ENCODE measurements at regions not wholly inside any gene's neighbourhood (a gene's known extent, or its start where the extent isn't known, plus 50 kb on each side); places are given as distances from the start of the nearest gene placed in this dataset.

GRCh38 chr5:124421584-124421983 is 324.9 kb downstream of the ZNF608 start:
- DNase-seq (ENCODE audit: low read depth) = no peak

DNA sequence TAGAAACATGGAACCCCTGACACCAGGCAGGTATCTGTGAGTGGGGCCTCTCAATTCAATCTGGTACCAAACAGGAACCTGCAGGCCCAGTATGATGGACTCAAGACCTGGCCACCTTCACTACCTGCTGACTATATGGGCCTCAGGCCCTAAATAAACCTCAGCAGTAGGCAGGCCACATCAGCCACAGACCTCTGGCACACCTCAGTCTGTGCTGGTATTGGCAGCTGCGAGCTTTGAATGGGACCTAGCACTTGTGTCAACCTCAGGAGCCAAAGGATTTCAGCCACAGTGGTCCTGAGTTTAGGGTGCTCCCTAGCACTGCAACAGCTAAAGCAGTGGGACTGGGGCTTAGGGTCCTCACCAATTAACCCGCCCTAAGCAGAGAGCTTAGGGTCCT is 325.5 kb downstream of the ZNF608 start:
- DNase-seq (ENCODE audit: low read depth) = no peak

- DNase-seq (ENCODE audit: low read depth) = no peak
These were observed 326.9 kb downstream of the ZNF608 start for GRCh38 chr5:124419531-124419930.

- no peak for DNase-seq (ENCODE audit: low read depth)
These were observed 328.0 kb downstream of the ZNF608 start for GRCh38 chr5:124418390-124418789.

GRCh38 chr5:124417196-124417595 is 329.2 kb downstream of the ZNF608 start:
- DNase-seq (ENCODE audit: low read depth) = no peak

DNA sequence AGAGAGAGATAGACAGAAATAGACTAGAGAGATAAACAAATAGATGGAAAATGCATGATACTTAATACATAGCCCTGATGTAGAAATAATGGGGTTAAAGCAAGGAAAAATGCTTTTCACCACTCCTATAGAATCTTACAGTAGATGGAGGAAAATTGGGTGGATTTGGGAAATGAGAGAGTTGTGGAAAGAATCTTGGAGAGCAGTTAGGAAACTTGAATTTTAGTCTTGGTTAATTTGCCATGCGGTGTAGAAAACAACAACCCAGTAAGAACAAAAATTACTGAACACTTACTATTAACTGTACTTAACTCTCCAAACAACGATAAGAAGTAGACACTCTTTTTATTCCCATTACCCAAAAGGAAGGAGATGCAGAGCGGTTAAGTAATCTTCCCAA is 329.8 kb downstream of the ZNF608 start:
- no peak for DNase-seq (ENCODE audit: low read depth)

DNA sequence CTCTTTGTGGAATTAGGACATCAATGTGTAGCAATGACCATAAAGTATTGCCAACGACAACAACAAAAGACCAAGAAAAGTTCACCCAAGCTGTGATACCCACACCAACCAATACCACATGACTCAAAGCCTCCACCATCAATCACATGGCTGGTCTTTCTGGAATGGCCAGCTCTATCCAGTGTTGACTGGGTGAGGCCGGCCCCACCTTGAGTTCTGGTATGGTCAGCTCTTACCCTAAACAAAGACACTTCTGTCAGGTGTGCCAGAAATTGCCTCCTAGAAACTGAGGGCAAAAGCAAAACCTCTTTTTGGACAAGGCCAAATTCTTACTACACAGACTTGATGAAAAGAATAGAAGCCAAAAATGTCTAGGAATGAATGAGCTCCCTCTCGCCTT is 331.5 kb downstream of the ZNF608 start:
- DNase-seq (ENCODE audit: low read depth) = no peak

GRCh38 chr5:124410539-124411488 is 335.6 kb downstream of the ZNF608 start:
- no peak for DNase-seq (ENCODE audit: low read depth)

DNA sequence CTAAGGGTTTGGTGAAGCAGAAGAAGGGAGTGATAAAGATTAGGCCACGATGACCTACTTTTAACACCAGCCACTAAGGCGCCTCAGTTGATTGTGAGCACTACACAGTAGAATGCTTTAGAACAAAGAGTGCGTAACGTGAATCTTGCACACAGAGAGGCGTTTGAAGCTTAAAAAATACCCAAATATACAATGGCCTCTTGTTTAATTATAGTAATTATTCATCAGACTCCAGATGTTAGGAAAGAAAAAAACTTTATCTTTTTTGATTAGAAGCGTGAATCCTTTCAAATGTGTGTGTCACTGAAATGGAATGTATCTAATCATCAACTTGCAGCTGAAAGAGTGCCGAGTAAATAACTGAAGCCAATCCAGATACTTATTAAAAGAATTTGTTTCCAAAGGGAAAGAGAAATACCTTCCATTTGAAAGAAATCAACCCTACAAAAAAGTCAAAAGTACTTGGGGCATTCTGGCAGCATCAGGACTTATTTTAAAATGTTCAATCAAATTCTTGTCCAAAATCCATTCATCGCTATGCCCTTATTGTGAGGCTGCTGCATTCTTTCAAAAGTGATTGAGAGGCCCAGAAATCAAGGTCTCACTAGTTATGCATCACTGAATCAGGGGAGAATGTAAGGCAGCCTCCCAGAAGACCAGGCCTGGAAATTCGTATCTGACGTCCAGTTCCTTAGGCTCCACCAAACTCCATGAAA is 337.5 kb downstream of the ZNF608 start:
- no peak for DNase-seq (ENCODE audit: low read depth)

DNA sequence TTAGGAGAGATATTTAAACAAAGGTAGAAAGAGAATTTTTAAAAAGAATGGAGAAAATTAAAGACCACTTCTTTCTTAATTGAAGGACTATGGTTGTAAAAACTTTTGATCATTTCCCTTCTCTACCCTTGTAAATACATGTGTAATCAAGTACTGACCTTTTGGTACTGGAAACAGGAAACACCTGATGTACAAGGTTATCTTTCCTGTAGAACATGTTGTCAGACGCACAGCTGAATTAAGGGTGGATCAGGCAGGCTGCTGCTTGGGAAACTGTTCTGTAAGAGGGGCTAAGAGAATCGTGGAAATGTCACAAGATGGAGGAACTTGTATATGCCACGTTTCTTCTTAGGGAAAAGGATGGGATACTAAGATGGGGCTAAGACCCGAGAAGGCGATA is 341.6 kb downstream of the ZNF608 start:
- DNase-seq (ENCODE audit: low read depth) = no peak

DNA sequence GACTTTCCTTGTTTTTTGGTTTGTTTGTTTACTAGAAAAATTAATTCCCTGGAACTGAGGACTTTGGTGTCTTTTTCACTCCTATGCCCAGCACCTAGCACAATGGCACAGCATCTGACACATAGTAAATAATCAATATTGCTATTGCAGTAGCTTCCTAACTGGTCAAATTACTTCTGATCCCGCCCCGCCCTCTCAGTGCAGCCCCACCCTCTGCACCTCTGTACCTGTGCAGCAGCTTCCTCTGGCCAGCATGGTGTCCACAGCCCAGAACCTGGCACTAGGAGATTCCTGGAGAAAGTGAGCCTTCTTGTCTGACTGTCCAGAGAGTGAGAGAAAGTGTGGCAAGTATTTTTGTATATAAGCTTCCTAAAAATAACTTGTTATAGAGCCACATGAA is 343.2 kb downstream of the ZNF608 start:
- no peak for DNase-seq (ENCODE audit: low read depth)

DNA sequence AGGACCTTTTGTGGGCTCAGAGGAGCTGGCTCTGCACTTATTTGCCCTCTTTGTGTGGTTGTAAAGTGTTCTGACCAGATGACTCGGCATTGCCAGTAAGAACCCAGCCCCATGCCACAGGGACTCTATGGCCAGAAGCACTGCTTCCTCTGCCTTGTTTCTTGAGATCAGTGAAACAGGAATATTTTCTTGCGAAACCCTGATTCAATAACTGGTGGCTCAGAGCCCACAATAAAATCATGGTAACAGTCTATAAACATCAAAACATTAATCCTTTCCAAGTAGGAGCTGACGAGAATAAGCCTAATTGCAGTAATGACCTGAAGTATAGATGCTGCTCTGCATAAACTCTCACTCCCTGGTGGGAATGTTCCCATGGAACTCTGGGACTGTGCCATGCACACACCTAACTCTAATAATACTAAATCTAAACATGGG is 344.3 kb downstream of the ZNF608 start:
- peak; percentile 37 for DNase-seq (ENCODE audit: low read depth)

DNA sequence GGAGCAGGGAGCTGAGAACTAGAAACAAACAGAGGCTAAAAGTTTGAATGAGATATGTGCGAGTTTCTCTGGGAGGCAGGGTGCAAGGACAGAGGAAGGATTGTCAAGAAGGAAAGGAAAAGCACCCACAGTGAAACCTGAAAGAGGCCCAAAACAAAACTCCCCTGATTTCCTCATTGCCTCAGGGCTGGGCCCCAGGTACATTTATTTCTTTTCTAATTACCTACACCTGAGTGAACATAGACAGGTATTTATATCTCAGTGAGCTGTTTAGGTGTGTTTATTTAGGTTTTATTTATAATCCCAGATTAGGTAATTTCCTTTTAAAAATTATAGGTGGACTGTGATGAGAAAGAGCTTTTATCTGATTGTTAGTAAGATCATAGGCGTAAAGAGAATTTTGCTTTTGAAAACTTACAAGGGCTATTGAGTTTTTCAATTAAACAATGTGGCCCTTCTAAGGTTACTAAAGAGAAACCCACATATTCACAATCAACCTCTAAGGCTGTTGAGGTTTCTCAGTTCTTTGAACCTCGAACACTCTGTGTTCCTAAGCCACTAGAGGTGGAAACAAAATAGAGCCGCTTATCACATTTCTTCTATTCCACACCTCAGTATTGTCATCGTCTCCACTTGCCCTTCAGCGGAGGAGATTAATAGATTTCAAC is 344.8 kb downstream of the ZNF608 start:
- no peak for DNase-seq (ENCODE audit: low read depth)

GRCh38 chr5:124399426-124399961 is 346.9 kb downstream of the ZNF608 start:
- no peak for DNase-seq (ENCODE audit: low read depth)

DNA sequence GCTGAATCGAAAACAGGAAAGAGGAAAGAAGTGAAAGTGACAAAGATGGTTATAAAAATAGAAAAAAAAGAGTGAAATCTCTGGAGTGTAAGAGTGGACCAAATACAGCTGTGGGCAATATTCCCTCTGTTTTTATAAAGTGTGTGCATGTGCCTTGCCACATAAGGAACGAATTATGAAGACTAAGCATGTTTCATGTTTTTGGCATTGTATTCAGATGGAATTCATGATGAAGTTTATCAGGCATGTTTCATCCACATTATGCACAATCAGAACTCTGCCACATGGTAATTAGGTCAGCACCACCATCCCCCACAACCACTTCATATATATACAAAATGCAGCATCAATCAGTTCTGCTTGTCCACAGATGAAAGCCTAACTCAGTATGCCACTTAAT is 348.0 kb downstream of the ZNF608 start:
- peak; percentile 57 for DNase-seq (ENCODE audit: low read depth)

DNA sequence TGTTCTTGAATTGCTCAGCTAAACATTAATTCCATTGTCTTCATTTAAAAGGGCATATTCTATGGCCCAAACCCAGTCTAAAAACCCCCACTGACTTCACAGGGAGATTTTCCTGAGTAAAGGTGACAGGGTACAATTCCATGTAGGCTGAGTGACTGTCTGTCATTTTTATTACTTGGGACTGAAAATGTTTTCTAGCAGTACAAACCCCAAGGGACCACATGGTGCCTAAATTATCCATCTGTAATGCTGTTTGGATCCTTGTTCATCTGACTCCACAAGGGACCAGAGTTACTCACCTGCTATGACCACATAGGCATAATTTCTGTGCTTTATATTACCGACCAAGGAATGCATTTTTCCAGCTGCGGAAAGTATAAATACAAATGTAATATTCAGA is 349.1 kb downstream of the ZNF608 start:
- no peak for DNase-seq (ENCODE audit: low read depth)

- no peak for DNase-seq (ENCODE audit: low read depth)
These were observed 350.5 kb downstream of the ZNF608 start for GRCh38 chr5:124395926-124396325.

GRCh38 chr5:124395287-124395686 is 351.2 kb downstream of the ZNF608 start:
- DNase-seq (ENCODE audit: low read depth) = no peak

DNA sequence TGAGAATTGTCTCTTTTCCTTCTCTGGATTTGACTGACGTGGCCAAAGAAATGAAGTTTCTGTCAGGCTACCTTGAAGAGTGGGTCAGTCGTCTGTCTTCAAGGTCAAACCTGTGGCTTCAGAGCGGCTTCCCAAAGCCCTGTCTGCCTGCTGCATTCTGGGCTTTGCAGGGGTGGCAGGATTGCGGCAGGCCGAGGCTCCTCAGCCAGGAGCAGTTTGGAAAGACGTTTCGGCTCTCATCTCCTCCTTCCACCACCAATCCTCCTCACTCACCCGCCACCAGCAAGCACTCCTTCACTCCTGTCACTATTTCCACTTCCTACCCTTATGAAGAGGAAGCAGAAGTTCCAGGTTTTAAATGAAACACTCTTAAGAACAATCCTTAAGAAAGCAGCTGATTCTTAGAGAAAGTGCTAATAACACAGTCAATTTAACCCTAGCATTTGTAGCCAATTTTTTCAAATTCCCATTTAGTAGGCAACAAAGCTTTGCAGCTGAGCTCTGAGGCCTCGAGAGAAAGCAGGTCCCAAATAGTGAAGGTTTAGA is 351.7 kb downstream of the ZNF608 start:
- no peak for DNase-seq (ENCODE audit: low read depth)

DNA sequence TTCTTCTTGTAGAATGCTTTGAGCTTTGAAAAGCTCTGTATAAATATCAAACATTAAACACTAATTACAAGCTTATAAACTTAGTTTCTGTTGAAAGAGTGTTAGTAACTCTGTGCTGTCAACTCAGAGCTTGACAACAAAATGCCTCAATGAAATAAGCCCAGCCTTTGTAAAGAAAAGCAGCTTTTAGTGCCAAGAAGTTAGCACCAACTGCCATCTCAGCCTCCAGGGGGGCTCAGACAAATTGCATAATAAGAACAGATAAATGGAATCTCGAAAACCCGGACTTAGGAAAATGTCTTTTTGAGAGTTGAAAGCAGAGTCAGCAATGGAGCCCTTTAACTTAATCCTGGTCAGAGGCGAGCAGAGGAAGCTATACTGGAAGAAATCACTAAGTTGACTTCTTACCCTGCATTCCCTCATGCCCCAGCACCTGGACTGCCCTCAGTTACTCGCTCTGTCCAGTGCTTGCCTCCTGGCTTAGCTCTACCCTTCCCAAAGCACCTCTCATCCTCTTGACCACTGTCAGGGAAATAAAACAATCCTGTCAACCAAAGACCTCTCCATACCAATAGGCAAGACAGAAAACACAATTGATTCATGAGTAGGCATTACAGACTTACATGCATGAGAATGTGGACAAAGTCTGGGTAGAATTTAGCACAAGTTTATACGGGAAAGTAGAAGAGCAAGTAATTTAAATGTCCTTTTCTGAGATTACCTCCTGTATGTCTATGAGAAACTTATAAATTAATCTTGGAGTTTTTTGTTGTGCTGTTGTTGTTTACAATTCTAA is 352.7 kb downstream of the ZNF608 start:
- no peak for DNase-seq (ENCODE audit: low read depth)

DNA sequence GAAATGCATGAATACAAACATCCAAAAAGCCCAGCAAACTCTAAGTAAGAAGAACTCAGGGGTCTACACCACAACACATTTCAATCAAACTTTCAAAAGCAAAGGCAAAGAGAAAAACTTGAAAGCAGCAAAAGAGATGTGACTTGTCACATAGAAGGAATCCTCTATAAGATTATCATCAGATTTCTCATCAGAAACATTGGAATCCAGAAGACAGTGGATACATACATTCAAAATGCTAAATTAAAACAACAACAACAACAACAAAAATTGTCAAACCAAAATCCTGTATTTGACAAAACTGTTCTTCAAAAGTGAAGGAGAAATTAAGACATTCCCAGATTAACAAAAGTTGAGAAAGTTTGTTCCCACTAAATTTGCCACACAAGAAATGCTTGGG is 362.7 kb downstream of the ZNF608 start:
- DNase-seq (ENCODE audit: low read depth) = no peak

All from fibroblast of the conjunctiva (primary cell).